ENCODE measurements at regions not wholly inside any gene's neighbourhood (a gene's known extent, or its start where the extent isn't known, plus 50 kb on each side); places are given as distances from the start of the nearest gene placed in this dataset.
"Not testable (repeated sequence)": the region's sequence is repeated elsewhere in the genome, so short reads cannot be mapped to it uniquely, and the experiment has no call there.

- no peak for DNase-seq
Measured at GRCh38 chr6:16822975-16823717, 61.9 kb upstream of the ATXN1 start.

- DNase-seq = no peak
Measured at GRCh38 chr6:16822529-16822928, 61.3 kb upstream of the ATXN1 start.

- DNase-seq = no peak
Measured at GRCh38 chr6:16821834-16822264, 60.6 kb upstream of the ATXN1 start.

GRCh38 chr6:16820262-16820661 lies 59.0 kb upstream of the ATXN1 start:
- not testable (repeated sequence) for DNase-seq

- DNase-seq = no peak
Measured at GRCh38 chr6:16819752-16820151, 58.5 kb upstream of the ATXN1 start.

GRCh38 chr6:16818992-16819626 lies 57.8 kb upstream of the ATXN1 start:
- no peak for DNase-seq

GRCh38 chr6:16817594-16817993 lies 56.3 kb upstream of the ATXN1 start:
- no peak for DNase-seq

- no peak for DNase-seq
Measured at GRCh38 chr6:16816891-16817290, 55.6 kb upstream of the ATXN1 start.

- no peak for DNase-seq
Measured at GRCh38 chr6:16812993-16813392, 51.7 kb upstream of the ATXN1 start.

GRCh38 chr6:16811277-16811979 lies 50.2 kb upstream of the ATXN1 start:
- no peak for DNase-seq
